ENCODE measurements at regions not wholly inside any gene's neighbourhood (a gene's known extent, or its start where the extent isn't known, plus 50 kb on each side); places are given as distances from the start of the nearest gene placed in this dataset.

DNA sequence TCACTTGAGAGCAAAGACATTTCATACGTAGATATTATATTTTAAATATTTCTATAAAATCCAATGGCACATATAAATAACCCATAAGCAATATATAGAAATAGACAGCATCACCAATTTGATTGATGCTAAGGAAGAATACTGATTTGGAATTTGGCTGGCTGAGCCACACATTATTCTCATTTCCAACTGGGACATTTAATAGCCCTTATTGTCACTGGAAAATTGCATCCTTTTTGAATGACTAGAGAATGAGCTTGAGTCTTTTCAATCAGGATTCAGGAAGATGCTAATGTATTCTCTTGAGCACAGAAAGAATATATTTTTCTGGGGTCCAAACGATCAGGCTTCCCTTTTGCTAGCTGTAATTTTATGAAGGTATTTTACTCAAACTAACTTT lies 70.9 kb upstream of the KCNH8 start:
- TF ChIP-seq, protein P1, sequence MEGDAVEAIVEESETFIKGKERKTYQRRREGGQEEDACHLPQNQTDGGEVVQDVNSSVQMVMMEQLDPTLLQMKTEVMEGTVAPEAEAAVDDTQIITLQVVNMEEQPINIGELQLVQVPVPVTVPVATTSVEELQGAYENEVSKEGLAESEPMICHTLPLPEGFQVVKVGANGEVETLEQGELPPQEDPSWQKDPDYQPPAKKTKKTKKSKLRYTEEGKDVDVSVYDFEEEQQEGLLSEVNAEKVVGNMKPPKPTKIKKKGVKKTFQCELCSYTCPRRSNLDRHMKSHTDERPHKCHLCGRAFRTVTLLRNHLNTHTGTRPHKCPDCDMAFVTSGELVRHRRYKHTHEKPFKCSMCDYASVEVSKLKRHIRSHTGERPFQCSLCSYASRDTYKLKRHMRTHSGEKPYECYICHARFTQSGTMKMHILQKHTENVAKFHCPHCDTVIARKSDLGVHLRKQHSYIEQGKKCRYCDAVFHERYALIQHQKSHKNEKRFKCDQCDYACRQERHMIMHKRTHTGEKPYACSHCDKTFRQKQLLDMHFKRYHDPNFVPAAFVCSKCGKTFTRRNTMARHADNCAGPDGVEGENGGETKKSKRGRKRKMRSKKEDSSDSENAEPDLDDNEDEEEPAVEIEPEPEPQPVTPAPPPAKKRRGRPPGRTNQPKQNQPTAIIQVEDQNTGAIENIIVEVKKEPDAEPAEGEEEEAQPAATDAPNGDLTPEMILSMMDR (conservative IDR thresholded peaks at IDR 0.05; ENCODE audit: low read length), result no peak
- TF ChIP-seq EZH2phosphoT487 (IDR thresholded peaks at IDR 0.05; ENCODE audit: borderline replicate concordance, low read depth, low read length), result no peak

Data from OCI-LY7 (cell line).